HepG2 (cell line): ENCODE measurements at regions not wholly inside any gene's neighbourhood (a gene's known extent, or its start where the extent isn't known, plus 50 kb on each side); places are given as distances from the start of the nearest gene placed in this dataset.

Experiments
- FOXC1 ChIP-seq: sonication (generic); formaldehyde crosslinking; IDR thresholded peaks from 2 replicates; pipeline ENCODE4 v1.8.0; 2022; ENCODE audit warnings: mild to moderate bottlenecking, missing genetic modification reagents, borderline replicate concordance
- KMT2A ChIP-seq: sonication (generic); formaldehyde crosslinking; IDR thresholded peaks from 2 replicates; pipeline ENCODE4 v1.4.0; 2020; ENCODE audit warnings: missing genetic modification reagents
- MATR3 ChIP-seq: sonication (generic); formaldehyde crosslinking; IDR thresholded peaks from 2 replicates; pipeline ENCODE4 v1.4.0; 2020; ENCODE audit warnings: missing genetic modification reagents
- MBNL3 ChIP-seq: fragments of 250-450 bp; sonication (Bioruptor Pico); conservative IDR thresholded peaks from 2 replicates; pipeline ENCODE4 v1.8.0; 2022; ENCODE audit warnings: mild to moderate bottlenecking, inconsistent platforms
- NR2C2 ChIP-seq: sonication (generic); formaldehyde crosslinking; IDR thresholded peaks from 2 replicates; pipeline ENCODE4 v1.4.0; 2020; ENCODE audit warnings: missing genetic modification reagents, mild to moderate bottlenecking, moderate library complexity, borderline replicate concordance
- NR3C1 ChIP-seq: sonication (generic); formaldehyde crosslinking; IDR thresholded peaks from 2 replicates; pipeline ENCODE4 v1.4.0; 2020; ENCODE audit warnings: missing genetic modification reagents
- PAWR ChIP-seq: sonication (generic); formaldehyde crosslinking; IDR thresholded peaks from 2 replicates; pipeline ENCODE4 v1.4.0; 2020; ENCODE audit warnings: missing genetic modification reagents, mild to moderate bottlenecking, borderline replicate concordance
- PHF5A ChIP-seq: IDR thresholded peaks from one replicate; pipeline ENCODE4 v1.6.1; 2018; ENCODE audit warnings: low read depth, missing genetic modification reagents; ENCODE audit not compliant: unreplicated experiment
- PLRG1 ChIP-seq: fragments of 450-650 bp; conservative IDR thresholded peaks from 2 replicates; pipeline ENCODE4 v1.6.1; 2016
- POLR2AphosphoS5 ChIP-seq: IDR thresholded peaks from 2 replicates; pipeline ENCODE4 v1.6.1; 2012; ENCODE audit warnings: low read depth, low read length
- POLR2G ChIP-seq: fragments of 200-400 bp; formaldehyde crosslinking; IDR thresholded peaks from 2 replicates; pipeline ENCODE4 v1.6.1; 2018; ENCODE audit warnings: mild to moderate bottlenecking, low read depth, low read length, moderate library complexity
- RFX1 ChIP-seq: fragments of 450-650 bp; IDR thresholded peaks from 2 replicates; pipeline ENCODE4 v1.6.1; 2017
- TBX3 ChIP-seq: fragments of 450-650 bp; IDR thresholded peaks from 2 replicates; pipeline ENCODE4 v1.6.1; 2017; ENCODE audit warnings: antibody characterized with exemption, mild to moderate bottlenecking, inconsistent platforms, borderline replicate concordance
- U2AF2 ChIP-seq: fragments of 200-400 bp; formaldehyde crosslinking; IDR thresholded peaks from 2 replicates; pipeline ENCODE4 v1.6.1; 2017; ENCODE audit warnings: low read depth, mild to moderate bottlenecking, low read length
- ZNF326 ChIP-seq: sonication (generic); formaldehyde crosslinking; IDR thresholded peaks from 2 replicates; pipeline ENCODE4 v1.4.0; 2020; ENCODE audit warnings: missing genetic modification reagents, borderline replicate concordance
- ZNF510 ChIP-seq: sonication (generic); formaldehyde crosslinking; IDR thresholded peaks from 2 replicates; pipeline ENCODE4 v1.4.0; 2020; ENCODE audit warnings: low read depth, mild to moderate bottlenecking, missing genetic modification reagents
- ZNF891 ChIP-seq: sonication (generic); formaldehyde crosslinking; IDR thresholded peaks from 2 replicates; pipeline ENCODE4 v1.5.0; 2020; ENCODE audit warnings: mild to moderate bottlenecking, missing genetic modification reagents
- TF ChIP-seq, protein P1 (sequence below): sonication (generic); formaldehyde crosslinking; IDR thresholded peaks from 2 replicates; pipeline ENCODE4 v1.5.1; 2020; ENCODE audit warnings: mild to moderate bottlenecking, missing genetic modification reagents, moderate library complexity
- TF ChIP-seq, protein P2 (sequence below): sonication (generic); formaldehyde crosslinking; IDR thresholded peaks from 2 replicates; pipeline ENCODE4 v1.4.0; 2020; ENCODE audit warnings: missing genetic modification reagents, borderline replicate concordance
- TF ChIP-seq, protein P3 (sequence below): sonication (generic); formaldehyde crosslinking; IDR thresholded peaks from 2 replicates; pipeline ENCODE4 v1.4.0; 2020; ENCODE audit warnings: missing genetic modification reagents, low read depth, mild to moderate bottlenecking, borderline replicate concordance
- TF ChIP-seq, protein P4 (sequence below): sonication (generic); formaldehyde crosslinking; IDR thresholded peaks from 2 replicates; pipeline ENCODE4 v1.4.0; 2020; ENCODE audit warnings: missing genetic modification reagents; ENCODE audit errors: not compliant biosample characterization

DNA sequence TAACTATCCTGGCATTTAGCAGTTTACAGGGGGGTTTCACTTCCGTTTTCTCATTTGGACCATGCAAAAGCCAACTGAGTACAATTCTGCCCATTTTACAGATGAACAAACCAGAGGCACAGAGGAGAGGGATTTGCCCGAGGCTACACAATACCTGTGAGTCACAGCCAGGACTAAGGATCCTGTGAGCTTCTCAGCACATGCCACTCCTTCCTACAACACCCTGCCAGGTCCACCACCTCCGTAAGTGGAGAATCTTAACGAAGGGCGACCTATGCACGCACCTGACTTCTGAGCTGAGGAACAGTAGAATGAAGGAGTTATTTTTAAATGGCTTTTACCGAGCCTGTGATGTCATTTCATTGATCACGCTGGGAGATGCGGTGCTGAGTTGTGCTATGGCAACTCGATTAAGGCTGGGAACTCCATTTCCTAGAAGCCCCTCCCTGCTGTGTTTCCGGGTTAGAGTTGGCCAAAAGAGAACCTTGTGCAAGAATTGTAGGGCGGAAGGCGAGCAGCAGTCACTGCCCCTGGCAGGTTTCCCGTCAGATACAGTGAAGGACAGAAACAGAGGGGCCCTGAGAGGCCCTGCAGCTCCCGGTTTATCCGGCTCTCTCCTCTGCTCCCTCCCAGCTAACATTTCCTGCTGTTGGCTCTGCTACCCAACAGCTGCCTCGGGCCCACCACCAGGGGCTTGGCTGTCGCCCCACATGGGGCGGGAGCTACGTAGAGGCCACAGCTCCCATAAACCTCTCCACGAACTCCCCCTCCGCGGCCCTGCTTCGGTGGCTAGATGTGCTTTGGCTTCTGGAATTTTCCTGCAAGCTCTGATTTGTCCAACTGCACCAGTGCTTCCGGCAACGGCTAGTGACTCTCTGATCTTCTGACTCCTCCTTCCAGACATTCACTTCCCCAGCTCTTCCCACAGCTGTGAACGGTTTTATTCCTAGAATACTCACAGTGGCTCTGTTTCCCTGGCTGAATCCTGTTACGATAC lies 75.1 kb upstream of the USP9X start (continued):
- TF ChIP-seq, protein P1, sequence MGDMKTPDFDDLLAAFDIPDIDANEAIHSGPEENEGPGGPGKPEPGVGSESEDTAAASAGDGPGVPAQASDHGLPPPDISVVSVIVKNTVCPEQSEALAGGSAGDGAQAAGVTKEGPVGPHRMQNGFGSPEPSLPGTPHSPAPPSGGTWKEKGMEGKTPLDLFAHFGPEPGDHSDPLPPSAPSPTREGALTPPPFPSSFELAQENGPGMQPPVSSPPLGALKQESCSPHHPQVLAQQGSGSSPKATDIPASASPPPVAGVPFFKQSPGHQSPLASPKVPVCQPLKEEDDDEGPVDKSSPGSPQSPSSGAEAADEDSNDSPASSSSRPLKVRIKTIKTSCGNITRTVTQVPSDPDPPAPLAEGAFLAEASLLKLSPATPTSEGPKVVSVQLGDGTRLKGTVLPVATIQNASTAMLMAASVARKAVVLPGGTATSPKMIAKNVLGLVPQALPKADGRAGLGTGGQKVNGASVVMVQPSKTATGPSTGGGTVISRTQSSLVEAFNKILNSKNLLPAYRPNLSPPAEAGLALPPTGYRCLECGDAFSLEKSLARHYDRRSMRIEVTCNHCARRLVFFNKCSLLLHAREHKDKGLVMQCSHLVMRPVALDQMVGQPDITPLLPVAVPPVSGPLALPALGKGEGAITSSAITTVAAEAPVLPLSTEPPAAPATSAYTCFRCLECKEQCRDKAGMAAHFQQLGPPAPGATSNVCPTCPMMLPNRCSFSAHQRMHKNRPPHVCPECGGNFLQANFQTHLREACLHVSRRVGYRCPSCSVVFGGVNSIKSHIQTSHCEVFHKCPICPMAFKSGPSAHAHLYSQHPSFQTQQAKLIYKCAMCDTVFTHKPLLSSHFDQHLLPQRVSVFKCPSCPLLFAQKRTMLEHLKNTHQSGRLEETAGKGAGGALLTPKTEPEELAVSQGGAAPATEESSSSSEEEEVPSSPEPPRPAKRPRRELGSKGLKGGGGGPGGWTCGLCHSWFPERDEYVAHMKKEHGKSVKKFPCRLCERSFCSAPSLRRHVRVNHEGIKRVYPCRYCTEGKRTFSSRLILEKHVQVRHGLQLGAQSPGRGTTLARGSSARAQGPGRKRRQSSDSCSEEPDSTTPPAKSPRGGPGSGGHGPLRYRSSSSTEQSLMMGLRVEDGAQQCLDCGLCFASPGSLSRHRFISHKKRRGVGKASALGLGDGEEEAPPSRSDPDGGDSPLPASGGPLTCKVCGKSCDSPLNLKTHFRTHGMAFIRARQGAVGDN (CRISPR knock-in tag) = peak; percentile 98
- TF ChIP-seq, protein P2, sequence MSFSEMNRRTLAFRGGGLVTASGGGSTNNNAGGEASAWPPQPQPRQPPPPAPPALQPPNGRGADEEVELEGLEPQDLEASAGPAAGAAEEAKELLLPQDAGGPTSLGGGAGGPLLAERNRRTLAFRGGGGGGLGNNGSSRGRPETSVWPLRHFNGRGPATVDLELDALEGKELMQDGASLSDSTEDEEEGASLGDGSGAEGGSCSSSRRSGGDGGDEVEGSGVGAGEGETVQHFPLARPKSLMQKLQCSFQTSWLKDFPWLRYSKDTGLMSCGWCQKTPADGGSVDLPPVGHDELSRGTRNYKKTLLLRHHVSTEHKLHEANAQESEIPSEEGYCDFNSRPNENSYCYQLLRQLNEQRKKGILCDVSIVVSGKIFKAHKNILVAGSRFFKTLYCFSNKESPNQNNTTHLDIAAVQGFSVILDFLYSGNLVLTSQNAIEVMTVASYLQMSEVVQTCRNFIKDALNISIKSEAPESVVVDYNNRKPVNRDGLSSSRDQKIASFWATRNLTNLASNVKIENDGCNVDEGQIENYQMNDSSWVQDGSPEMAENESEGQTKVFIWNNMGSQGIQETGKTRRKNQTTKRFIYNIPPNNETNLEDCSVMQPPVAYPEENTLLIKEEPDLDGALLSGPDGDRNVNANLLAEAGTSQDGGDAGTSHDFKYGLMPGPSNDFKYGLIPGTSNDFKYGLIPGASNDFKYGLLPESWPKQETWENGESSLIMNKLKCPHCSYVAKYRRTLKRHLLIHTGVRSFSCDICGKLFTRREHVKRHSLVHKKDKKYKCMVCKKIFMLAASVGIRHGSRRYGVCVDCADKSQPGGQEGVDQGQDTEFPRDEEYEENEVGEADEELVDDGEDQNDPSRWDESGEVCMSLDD (CRISPR knock-in tag) = peak; percentile 50; the same call in 1 of the 2 replicates
- TF ChIP-seq RFX1 = 0 out of 2 replicates have a peak, but pooled peaks have one; percentile 9
- peak; percentile 86 for TF ChIP-seq NR2C2 (CRISPR knock-in tag)
- TF ChIP-seq ZNF510 (CRISPR knock-in tag) = no peak
- TF ChIP-seq, protein P3, sequence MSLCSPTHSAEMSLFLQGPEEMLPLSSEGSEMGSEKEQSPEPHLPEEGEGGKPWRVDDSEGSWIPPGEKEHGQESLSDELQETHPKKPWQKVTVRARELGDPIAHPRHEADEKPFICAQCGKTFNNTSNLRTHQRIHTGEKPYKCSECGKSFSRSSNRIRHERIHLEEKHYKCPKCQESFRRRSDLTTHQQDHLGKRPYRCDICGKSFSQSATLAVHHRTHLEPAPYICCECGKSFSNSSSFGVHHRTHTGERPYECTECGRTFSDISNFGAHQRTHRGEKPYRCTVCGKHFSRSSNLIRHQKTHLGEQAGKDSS (CRISPR knock-in tag) = no peak
- no peak for TF ChIP-seq ZNF891 (CRISPR knock-in tag)
- no peak for TF ChIP-seq PHF5A
- no peak for TF ChIP-seq PAWR
- no peak for TF ChIP-seq NR3C1
- TF ChIP-seq, protein P4, sequence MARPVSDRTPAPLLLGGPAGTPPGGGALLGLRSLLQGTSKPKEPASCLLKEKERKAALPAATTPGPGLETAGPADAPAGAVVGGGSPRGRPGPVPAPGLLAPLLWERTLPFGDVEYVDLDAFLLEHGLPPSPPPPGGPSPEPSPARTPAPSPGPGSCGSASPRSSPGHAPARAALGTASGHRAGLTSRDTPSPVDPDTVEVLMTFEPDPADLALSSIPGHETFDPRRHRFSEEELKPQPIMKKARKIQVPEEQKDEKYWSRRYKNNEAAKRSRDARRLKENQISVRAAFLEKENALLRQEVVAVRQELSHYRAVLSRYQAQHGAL (CRISPR knock-in tag) = no peak
- no peak for TF ChIP-seq ZNF326
- no peak for TF ChIP-seq FOXC1
- TF ChIP-seq MBNL3 (CRISPR knock-in tag) = no peak
- no peak for TF ChIP-seq KMT2A (CRISPR knock-in tag)
- TF ChIP-seq TBX3 = no peak
- TF ChIP-seq U2AF2 = no peak
- peak; percentile 80 for TF ChIP-seq POLR2G
- no peak for TF ChIP-seq PLRG1
- peak; percentile 47; the same call in 1 of the 2 replicates for TF ChIP-seq POLR2AphosphoS5
- no peak for TF ChIP-seq MATR3
